DMS53 treated with DMSO at 0.1 percent for 48 hours (cell line): ENCODE measurements at regions not wholly inside any gene's neighbourhood (a gene's known extent, or its start where the extent isn't known, plus 50 kb on each side); places are given as distances from the start of the nearest gene placed in this dataset.
"Not testable (repeated sequence)": the region's sequence is repeated elsewhere in the genome, so short reads cannot be mapped to it uniquely, and the experiment has no call there.

Experiments used
- DNase-seq: peaks from one replicate; lab custom pipeline; 2025; ENCODE audit not compliant: unreplicated experiment; lab: John Stamatoyannopoulos, UW

GRCh38 chr12:42741771-42742510 is 152.4 kb upstream of the PRICKLE1 start:
- DNase-seq, result no peak

DNA sequence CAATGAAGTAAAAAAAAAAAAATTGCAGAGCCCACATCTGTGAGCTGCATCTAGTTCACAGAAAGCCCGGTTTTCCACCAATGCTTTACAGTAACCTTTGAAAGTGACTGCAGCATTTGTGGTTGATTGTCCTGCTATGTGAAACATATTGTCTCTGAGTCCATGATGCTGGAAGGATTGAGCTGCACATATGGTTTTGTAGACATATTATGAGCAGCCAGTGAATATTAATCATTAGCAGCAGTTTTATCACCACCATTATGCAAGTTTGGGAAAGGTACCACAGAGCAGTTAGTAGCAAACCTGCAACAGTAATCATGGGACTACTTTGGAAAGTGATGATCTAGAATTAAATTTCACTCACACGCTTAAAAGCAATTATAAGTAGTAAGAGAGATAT is 151.5 kb upstream of the PRICKLE1 start:
- no peak for DNase-seq

- DNase-seq, result no peak
Measured at GRCh38 chr12:42737398-42737797, 147.9 kb upstream of the PRICKLE1 start.

DNA sequence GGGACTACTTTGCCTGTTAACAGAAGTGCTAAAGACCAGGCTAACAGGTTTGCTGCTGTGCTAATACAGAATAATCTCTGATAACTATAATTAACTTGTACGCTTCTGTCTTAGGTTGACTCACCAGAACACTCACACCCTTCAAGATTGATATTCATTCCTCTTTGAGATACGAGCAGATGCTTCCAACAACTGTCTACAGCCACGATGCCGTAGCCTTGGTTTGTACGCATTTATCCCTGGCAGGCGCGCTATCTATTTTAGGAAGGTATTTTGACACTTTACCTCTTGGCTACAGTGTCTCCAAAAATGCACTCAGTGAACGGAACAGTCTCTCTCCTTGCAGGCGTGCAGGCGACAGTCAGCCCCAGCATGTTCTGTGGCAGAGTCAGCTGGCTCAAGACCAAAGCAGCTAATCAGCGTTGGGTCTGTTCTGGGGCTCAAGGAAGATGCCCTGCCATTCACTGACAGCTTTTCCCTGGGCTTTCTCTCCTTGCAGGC is 146.4 kb upstream of the PRICKLE1 start:
- no peak for DNase-seq

DNA sequence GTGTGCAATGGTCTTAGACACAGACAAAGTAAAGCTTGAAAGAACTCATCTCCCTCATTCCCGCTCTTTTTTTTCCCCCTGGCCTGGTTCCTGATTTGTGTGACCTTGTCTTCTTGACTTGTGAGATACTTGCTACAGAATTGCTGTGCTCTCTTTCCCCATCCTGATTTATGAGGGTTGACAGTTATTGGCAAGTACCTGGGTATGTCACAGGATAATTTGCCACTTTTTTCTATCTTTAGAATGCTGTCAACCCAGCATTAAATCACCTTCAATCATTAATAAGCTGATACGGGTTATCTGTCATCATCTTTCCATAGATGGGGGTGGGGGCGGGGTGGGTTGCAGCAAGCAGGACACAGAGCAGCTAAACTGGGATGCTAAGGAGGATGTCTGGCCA is 144.4 kb upstream of the PRICKLE1 start:
- no peak for DNase-seq

- DNase-seq, result no peak
Measured at GRCh38 chr12:42732908-42733411, 143.4 kb upstream of the PRICKLE1 start.

DNA sequence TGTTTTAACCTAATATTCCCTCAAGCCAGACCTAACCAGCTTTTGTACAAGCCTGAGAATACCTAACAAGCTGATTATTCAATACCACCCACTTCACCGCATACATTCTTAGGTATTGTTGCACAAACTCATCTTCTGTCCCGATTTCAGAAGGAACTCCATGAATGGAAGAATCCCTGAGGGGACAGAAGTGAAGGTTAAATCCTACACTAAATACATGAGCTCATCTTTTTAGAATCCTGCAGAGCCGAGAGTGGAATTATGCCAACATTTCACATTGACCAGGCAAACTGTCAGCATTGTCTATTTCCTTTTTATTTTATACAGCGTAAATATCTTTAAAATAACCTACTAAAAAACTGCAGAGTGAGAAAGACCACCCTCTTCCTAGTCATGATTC is 140.7 kb upstream of the PRICKLE1 start:
- no peak for DNase-seq

DNA sequence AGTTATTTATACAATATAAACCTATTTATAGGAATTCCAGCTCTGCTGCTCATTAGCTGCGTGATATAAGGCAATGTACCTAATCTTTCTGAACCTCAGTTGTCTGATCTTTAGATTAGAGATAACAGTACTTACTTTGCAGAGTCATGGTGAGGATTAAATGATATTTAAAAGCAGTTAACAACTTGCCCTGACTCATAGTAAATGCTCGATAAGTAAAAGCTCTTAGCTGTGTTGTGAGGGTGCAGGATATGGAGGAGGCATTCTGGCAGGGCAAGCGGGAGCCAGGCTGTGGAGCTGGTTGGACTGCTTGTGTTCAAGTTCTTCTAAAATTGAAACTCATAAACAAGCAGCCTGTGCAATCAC is 140.0 kb upstream of the PRICKLE1 start:
- DNase-seq, result no peak

- DNase-seq, result no peak
Measured at GRCh38 chr12:42728770-42729534, 139.4 kb upstream of the PRICKLE1 start.

GRCh38 chr12:42728287-42728686 is 138.7 kb upstream of the PRICKLE1 start:
- DNase-seq, result no peak

GRCh38 chr12:42725809-42726208 is 136.3 kb upstream of the PRICKLE1 start:
- DNase-seq, result no peak

DNA sequence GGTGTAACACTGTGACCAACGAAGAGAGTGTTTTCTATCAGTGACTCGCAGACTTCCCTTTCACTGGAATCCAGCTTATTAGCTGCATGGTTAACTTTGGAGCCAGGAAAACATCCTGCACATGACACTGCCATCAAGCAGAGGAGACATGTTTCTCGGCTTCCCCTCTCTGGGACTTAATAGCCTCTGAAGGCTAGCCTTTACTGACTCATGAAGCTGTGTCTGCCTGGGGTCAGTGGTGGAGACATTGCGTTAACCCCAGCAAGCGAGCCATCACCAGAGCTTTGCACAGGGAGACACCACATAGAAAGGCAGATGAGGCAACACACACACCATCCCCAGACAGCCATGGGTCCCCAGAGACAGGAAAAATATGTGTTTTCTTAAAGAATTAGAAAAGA is 126.9 kb upstream of the PRICKLE1 start:
- DNase-seq, result no peak

GRCh38 chr12:42713566-42713965 is 124.0 kb upstream of the PRICKLE1 start:
- not testable (repeated sequence) for DNase-seq

- DNase-seq, result not testable (repeated sequence)
Measured at GRCh38 chr12:42708374-42708773, 118.8 kb upstream of the PRICKLE1 start.

GRCh38 chr12:42707312-42708226 is 118.0 kb upstream of the PRICKLE1 start:
- DNase-seq, result no peak

- no peak for DNase-seq
Measured at GRCh38 chr12:42706321-42706720, 116.8 kb upstream of the PRICKLE1 start.

GRCh38 chr12:42705863-42706262 is 116.3 kb upstream of the PRICKLE1 start:
- DNase-seq, result no peak

DNA sequence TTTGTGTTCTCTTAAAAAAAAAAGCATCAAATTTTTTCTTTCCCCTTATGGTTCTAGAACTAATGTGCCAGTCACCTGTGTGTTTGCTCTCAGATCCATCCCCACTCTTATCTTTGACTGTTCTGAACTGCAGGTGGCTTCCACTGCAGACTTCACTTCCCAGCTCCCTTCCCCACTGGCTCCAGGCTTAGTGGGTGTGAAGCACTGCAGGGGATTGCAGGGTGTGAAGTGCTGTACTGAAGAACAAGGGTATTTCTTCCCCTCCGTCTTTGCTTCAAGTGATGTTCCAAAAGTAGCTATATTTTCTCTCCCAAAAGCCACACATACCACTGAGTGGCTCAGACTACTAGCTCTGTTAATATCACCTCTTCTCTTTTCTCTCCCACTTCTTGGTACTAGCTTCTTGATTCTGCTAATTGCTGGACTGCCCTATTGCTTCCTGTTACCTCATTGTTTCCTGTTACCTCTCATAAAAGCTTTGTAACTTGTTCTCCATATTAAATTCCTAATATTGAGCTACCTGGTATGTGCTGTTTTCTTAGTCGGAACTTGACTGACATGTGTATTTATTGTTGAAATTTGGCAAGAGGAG is 115.4 kb upstream of the PRICKLE1 start:
- no peak for DNase-seq

- DNase-seq, result no peak
Measured at GRCh38 chr12:42704340-42704739, 114.8 kb upstream of the PRICKLE1 start.

DNA sequence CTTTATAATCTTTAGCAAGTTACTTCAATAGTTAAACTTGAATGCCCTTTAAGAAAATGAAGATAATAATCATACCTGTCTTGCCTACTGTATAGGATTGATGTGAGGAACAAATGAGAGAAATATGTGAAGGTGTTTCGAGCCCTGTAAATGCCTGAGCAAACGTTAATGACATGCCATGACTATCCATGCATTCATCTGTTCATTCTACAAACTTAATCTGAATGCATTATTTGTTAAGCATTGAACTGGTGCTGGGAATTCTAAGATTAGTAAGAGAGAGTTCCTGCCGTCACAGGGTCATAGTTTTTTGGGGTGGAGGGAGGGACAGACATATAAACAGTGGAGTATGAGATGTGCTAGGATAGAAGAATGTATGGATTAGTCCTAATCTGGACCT is 111.5 kb upstream of the PRICKLE1 start:
- DNase-seq, result no peak

- DNase-seq, result no peak
Measured at GRCh38 chr12:42698213-42698612, 108.7 kb upstream of the PRICKLE1 start.
